ENCODE measurements at regions not wholly inside any gene's neighbourhood (a gene's known extent, or its start where the extent isn't known, plus 50 kb on each side); places are given as distances from the start of the nearest gene placed in this dataset.

DNA sequence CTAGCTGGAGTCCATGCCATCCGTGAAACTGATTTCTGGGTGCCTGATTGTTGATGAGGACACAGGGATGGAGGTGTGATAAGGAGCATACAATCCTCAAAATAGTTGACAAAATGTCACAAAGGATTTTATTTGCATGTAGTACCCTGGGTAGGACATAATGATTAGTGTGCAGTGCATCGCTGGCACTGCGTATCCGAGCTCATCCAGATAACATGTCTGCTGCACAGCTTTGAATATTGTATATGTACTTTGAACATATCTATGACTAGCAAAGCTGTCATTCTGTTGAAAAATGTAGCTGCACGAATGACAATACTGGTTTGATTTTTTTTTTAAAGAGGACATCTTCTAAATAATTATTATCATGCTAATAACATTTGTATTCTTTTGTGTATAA lies 529.7 kb upstream of the FANCL start (continued):
- TF ChIP-seq, protein P1, sequence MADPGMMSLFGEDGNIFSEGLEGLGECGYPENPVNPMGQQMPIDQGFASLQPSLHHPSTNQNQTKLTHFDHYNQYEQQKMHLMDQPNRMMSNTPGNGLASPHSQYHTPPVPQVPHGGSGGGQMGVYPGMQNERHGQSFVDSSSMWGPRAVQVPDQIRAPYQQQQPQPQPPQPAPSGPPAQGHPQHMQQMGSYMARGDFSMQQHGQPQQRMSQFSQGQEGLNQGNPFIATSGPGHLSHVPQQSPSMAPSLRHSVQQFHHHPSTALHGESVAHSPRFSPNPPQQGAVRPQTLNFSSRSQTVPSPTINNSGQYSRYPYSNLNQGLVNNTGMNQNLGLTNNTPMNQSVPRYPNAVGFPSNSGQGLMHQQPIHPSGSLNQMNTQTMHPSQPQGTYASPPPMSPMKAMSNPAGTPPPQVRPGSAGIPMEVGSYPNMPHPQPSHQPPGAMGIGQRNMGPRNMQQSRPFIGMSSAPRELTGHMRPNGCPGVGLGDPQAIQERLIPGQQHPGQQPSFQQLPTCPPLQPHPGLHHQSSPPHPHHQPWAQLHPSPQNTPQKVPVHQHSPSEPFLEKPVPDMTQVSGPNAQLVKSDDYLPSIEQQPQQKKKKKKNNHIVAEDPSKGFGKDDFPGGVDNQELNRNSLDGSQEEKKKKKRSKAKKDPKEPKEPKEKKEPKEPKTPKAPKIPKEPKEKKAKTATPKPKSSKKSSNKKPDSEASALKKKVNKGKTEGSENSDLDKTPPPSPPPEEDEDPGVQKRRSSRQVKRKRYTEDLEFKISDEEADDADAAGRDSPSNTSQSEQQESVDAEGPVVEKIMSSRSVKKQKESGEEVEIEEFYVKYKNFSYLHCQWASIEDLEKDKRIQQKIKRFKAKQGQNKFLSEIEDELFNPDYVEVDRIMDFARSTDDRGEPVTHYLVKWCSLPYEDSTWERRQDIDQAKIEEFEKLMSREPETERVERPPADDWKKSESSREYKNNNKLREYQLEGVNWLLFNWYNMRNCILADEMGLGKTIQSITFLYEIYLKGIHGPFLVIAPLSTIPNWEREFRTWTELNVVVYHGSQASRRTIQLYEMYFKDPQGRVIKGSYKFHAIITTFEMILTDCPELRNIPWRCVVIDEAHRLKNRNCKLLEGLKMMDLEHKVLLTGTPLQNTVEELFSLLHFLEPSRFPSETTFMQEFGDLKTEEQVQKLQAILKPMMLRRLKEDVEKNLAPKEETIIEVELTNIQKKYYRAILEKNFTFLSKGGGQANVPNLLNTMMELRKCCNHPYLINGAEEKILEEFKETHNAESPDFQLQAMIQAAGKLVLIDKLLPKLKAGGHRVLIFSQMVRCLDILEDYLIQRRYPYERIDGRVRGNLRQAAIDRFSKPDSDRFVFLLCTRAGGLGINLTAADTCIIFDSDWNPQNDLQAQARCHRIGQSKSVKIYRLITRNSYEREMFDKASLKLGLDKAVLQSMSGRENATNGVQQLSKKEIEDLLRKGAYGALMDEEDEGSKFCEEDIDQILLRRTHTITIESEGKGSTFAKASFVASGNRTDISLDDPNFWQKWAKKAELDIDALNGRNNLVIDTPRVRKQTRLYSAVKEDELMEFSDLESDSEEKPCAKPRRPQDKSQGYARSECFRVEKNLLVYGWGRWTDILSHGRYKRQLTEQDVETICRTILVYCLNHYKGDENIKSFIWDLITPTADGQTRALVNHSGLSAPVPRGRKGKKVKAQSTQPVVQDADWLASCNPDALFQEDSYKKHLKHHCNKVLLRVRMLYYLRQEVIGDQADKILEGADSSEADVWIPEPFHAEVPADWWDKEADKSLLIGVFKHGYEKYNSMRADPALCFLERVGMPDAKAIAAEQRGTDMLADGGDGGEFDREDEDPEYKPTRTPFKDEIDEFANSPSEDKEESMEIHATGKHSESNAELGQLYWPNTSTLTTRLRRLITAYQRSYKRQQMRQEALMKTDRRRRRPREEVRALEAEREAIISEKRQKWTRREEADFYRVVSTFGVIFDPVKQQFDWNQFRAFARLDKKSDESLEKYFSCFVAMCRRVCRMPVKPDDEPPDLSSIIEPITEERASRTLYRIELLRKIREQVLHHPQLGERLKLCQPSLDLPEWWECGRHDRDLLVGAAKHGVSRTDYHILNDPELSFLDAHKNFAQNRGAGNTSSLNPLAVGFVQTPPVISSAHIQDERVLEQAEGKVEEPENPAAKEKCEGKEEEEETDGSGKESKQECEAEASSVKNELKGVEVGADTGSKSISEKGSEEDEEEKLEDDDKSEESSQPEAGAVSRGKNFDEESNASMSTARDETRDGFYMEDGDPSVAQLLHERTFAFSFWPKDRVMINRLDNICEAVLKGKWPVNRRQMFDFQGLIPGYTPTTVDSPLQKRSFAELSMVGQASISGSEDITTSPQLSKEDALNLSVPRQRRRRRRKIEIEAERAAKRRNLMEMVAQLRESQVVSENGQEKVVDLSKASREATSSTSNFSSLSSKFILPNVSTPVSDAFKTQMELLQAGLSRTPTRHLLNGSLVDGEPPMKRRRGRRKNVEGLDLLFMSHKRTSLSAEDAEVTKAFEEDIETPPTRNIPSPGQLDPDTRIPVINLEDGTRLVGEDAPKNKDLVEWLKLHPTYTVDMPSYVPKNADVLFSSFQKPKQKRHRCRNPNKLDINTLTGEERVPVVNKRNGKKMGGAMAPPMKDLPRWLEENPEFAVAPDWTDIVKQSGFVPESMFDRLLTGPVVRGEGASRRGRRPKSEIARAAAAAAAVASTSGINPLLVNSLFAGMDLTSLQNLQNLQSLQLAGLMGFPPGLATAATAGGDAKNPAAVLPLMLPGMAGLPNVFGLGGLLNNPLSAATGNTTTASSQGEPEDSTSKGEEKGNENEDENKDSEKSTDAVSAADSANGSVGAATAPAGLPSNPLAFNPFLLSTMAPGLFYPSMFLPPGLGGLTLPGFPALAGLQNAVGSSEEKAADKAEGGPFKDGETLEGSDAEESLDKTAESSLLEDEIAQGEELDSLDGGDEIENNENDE (IDR thresholded peaks at IDR 0.05; ENCODE audit: insufficient replicate concordance, low read length), result no peak
- no peak for TF ChIP-seq SIN3A (conservative IDR thresholded peaks at IDR 0.05 in 1 of 2, IDR thresholded peaks at IDR 0.05 in 1 of 2; ENCODE audit: low read depth in 1 of 2, low read length in 2 of 2)
- no peak for TF ChIP-seq SIRT6 (IDR thresholded peaks at IDR 0.05; ENCODE audit: low read length)
- TF ChIP-seq POLR2AphosphoS5 (IDR thresholded peaks at IDR 0.05; ENCODE audit: low read depth, low read length), result no peak
- TF ChIP-seq TAF1 (IDR thresholded peaks at IDR 0.05; ENCODE audit: low read depth, low read length), result no peak
- no peak for TF ChIP-seq JUN (IDR thresholded peaks at IDR 0.05; ENCODE audit: low read depth, low read length)
- TF ChIP-seq KDM4A (IDR thresholded peaks at IDR 0.05; ENCODE audit: low read depth, low read length, severe bottlenecking), result no peak
- no peak for TF ChIP-seq RAD21 (IDR thresholded peaks at IDR 0.05 in 1 of 2, conservative IDR thresholded peaks at IDR 0.05 in 1 of 2; ENCODE audit: low read depth in 2 of 2, low read length in 2 of 2)
- TF ChIP-seq FOSL1 (IDR thresholded peaks at IDR 0.05; ENCODE audit: insufficient read depth, low read depth, low read length), result no peak
- TF ChIP-seq TAF7 (optimal IDR thresholded peaks at IDR 0.05; ENCODE audit: borderline replicate concordance, low read depth, low read length), result no peak
- TF ChIP-seq SIX5 (IDR thresholded peaks at IDR 0.05; ENCODE audit: low read depth, low read length), result no peak
- TF ChIP-seq CHD2 (IDR thresholded peaks at IDR 0.05; ENCODE audit: low read length), result no peak
- TF ChIP-seq BCL11A (IDR thresholded peaks at IDR 0.05; ENCODE audit: low read depth in 2 of 2, low read length in 2 of 2), result no peak
